Smooth muscle cell (in vitro differentiated cells): ENCODE measurements at regions not wholly inside any gene's neighbourhood (a gene's known extent, or its start where the extent isn't known, plus 50 kb on each side); places are given as distances from the start of the nearest gene placed in this dataset.
"Not testable (repeated sequence)": the region's sequence is repeated elsewhere in the genome, so short reads cannot be mapped to it uniquely, and the experiment has no call there.

ENCODE experiments used
- DNase-seq: peaks from one replicate; lab custom pipeline; 2025; ENCODE audit not compliant: unreplicated experiment; lab: John Stamatoyannopoulos, UW
- H2AFZ ChIP-seq: fragments of 200-600 bp; sonication (generic); 2 replicates; pipeline ENCODE4 v1.6.0; 2016; ENCODE audit warnings: antibody characterized with exemption, low read depth, mild to moderate bottlenecking
- H3F3A ChIP-seq: fragments of 200-600 bp; sonication (generic); 2 replicates; pipeline ENCODE4 v1.6.0; 2017; ENCODE audit warnings: antibody characterized with exemption, low read depth
- H3K27ac ChIP-seq: fragments of 200-600 bp; sonication (generic); 2 replicates; pipeline ENCODE4 v1.5.1; 2016; ENCODE audit warnings: low read depth, mild to moderate bottlenecking
- H3K27me3 ChIP-seq: fragments of 200-600 bp; sonication (generic); 2 replicates; pipeline ENCODE4 v1.6.1; 2016; ENCODE audit warnings: low read depth, mild to moderate bottlenecking
- H3K36me3 ChIP-seq: fragments of 200-600 bp; sonication (generic); 2 replicates; pipeline ENCODE4 v1.5.1; 2016; ENCODE audit warnings: low read depth
- H3K4me1 ChIP-seq: fragments of 200-600 bp; sonication (generic); 2 replicates; pipeline ENCODE4 v1.5.1; 2016; ENCODE audit warnings: low read depth
- H3K4me2 ChIP-seq: fragments of 200-600 bp; sonication (generic); 2 replicates; pipeline ENCODE4 v1.6.0; 2016; ENCODE audit warnings: mild to moderate bottlenecking
- H3K4me3 ChIP-seq: fragments of 200-600 bp; sonication (generic); 2 replicates; pipeline ENCODE4 v1.5.1; 2016; ENCODE audit warnings: mild to moderate bottlenecking
- H3K79me2 ChIP-seq: fragments of 200-600 bp; sonication (generic); 2 replicates; pipeline ENCODE4 v1.6.0; 2016; ENCODE audit warnings: low read depth, mild to moderate bottlenecking
- H3K9ac ChIP-seq: fragments of 200-600 bp; sonication (generic); 2 replicates; pipeline ENCODE4 v1.6.0; 2016; ENCODE audit warnings: low read depth
- H3K9me3 ChIP-seq: fragments of 200-600 bp; sonication (generic); replicated peaks from 2 replicates; pipeline ENCODE4 v1.5.1; 2016; ENCODE audit warnings: low read depth
- H4K20me1 ChIP-seq: fragments of 200-600 bp; sonication (generic); 2 replicates; pipeline ENCODE4 v1.6.0; 2016; ENCODE audit warnings: low read depth
- WGBS: methylation state at CpG from one replicate; pipeline ENCODE4 v1.1.7; 2016; ENCODE audit warnings: low lambda C conversion rate; 5-methylcytosine and 5-hydroxymethylcytosine counted together
- TF ChIP-seq, protein P1 (sequence below): fragments of 200-600 bp; sonication (generic); IDR thresholded peaks from 2 replicates; pipeline ENCODE4 v1.5.1; 2017; ENCODE audit warnings: borderline replicate concordance, mild to moderate bottlenecking, antibody characterized with exemption; ENCODE audit not compliant: insufficient read depth, poor library complexity, severe bottlenecking

DNA sequence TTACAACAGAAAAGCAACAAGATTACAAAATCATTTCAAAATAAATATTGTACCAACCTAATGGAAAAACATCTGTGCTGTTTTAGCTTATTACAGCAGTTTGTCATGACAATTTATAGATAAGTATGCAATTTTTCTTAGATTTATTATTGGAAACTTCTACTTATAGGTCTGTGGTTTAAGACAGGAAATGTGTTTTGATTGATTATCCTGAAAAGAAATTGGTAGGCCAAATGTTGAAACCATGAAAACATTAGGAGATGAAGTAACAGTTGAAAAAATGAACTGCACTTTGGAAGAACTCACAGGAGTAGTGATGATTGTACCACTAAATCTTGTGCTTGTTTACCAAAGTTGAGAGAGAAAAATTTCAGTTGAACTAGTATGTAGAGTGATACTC, 162.2 kb upstream of the GIMD1 start:
- Histone ChIP-seq H3K79me2 (no peaks in the 10 kb centered on the region), H3K4me3 (no peak overlapping the region), H3K36me3 (no peaks in the 10 kb centered on the region), H2AFZ (no peak overlapping the region), H3K27ac (no peak overlapping the region), H4K20me1 (no peaks in the 10 kb centered on the region), H3K9me3 (no peaks in the 10 kb centered on the region), H3K4me2 (no peak overlapping the region), H3K4me1 (no peaks in the 10 kb centered on the region), H3K27me3 (no peaks in the 10 kb centered on the region), H3F3A (peaks cover 8% of the 10 kb centered on the region), H3K9ac (no peak overlapping the region)
- TF ChIP-seq, protein P1, sequence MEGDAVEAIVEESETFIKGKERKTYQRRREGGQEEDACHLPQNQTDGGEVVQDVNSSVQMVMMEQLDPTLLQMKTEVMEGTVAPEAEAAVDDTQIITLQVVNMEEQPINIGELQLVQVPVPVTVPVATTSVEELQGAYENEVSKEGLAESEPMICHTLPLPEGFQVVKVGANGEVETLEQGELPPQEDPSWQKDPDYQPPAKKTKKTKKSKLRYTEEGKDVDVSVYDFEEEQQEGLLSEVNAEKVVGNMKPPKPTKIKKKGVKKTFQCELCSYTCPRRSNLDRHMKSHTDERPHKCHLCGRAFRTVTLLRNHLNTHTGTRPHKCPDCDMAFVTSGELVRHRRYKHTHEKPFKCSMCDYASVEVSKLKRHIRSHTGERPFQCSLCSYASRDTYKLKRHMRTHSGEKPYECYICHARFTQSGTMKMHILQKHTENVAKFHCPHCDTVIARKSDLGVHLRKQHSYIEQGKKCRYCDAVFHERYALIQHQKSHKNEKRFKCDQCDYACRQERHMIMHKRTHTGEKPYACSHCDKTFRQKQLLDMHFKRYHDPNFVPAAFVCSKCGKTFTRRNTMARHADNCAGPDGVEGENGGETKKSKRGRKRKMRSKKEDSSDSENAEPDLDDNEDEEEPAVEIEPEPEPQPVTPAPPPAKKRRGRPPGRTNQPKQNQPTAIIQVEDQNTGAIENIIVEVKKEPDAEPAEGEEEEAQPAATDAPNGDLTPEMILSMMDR = no peak
- DNase-seq = no peak

DNA sequence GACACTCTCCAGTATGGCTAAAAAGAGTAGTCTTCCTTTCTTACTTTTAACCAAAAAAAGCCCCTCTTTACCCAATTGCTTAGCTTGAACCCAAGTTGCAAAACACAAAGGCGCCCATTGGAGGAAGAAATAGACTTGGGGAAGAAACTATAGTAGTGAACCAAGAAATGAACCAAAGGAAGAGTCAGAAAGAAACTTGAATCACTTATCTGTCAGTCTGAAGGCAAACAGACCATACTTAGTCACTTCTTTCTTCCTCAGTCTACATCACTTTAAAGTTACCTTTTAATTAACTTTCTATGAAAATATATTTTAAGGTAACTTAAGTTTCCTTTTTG, 161.4 kb upstream of the GIMD1 start:
- Histone ChIP-seq H4K20me1 (no peaks in the 10 kb centered on the region), H3K4me1 (no peaks in the 10 kb centered on the region), H2AFZ (peak overlapping the region; percentile 78), H3F3A (peaks cover 8% of the 10 kb centered on the region), H3K79me2 (no peaks in the 10 kb centered on the region), H3K4me3 (no peak overlapping the region), H3K9ac (no peak overlapping the region), H3K27me3 (no peaks in the 10 kb centered on the region), H3K36me3 (no peaks in the 10 kb centered on the region), H3K27ac (peak overlapping the region; percentile 60), H3K9me3 (no peaks in the 10 kb centered on the region), H3K4me2 (no peak overlapping the region)
- TF ChIP-seq, protein P1 = no peak
- no peak for DNase-seq
- WGBS = 97% methylated on average over 1 of the region's 1 CpG

DNA sequence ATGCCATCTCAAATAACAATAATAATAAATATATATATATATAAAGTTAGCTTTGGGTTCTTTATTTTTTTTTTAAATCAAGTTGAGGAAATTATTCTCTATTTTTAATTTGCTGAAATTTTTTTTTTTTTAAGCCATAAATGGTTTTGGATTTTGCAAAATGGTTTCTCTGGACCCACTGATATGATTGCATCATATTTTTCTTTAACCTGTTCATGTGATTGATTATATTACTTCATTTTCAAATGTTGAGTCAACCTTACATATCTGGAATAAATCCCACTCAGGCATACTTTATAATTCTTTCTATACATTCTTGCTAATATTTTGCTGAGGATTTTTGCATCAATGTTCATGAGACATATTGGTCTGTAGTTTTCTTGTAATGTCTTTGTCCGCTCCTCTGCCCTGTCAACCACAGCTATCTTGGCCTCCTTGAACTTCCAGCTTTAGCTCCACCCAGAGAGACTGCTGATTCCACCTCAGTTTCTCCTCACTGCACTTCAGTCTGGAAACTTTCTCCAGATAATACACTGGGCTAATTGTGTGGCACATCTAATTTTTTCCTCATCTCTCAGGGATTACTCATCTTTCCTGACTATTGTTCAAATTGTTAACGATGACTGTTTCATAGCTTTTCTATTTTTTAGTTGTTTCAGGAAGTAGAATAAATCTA, 160.9 kb upstream of the GIMD1 start:
- H3F3A ChIP-seq = peaks cover 8% of the 10 kb centered on the region
- DNase-seq = no peak
- no peaks in the 10 kb centered on the region for H3K36me3 ChIP-seq
- H3K27me3 ChIP-seq = no peaks in the 10 kb centered on the region
- no peaks in the 10 kb centered on the region for H3K4me1 ChIP-seq
- no peak overlapping the region for H3K4me3 ChIP-seq
- no peaks in the 10 kb centered on the region for H4K20me1 ChIP-seq
- 84% methylated on average over 2 of the region's 2 CpGs for WGBS
- H3K9ac ChIP-seq = no peak overlapping the region
- TF ChIP-seq, protein P1 = no peak
- peak overlapping the region; percentile 78 for H2AFZ ChIP-seq
- H3K9me3 ChIP-seq = no peaks in the 10 kb centered on the region
- no peaks in the 10 kb centered on the region for H3K79me2 ChIP-seq
- H3K4me2 ChIP-seq = no peak overlapping the region
- H3K27ac ChIP-seq = peak overlapping the region; percentile 60

- no peaks in the 10 kb centered on the region for H3K79me2 ChIP-seq
Observed at GRCh38 chr4:106527316-106527715, 158.7 kb upstream of the GIMD1 start.

DNA sequence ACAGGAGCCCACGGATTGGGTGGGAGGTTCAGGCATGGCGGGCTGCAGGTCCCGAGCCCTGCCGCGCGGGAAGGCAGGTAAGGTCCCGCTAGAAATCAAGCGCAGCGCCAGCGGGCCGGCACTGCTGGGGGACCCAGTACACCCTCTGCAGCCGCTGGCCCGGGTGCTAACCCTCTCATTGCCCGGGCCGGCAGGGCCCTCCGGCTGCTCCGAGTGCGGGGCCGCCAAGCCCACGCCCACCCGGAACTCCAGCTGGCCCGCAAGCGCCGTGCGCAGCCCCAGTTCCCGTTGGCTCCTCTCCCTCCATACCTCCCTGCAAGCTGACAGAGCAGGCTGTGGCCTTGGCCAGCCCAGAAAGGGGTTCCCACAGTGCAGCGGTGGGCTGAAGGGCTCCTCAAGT, 156.8 kb upstream of the GIMD1 start:
- not testable (repeated sequence) for H3K79me2 ChIP-seq, H3K36me3 ChIP-seq, DNase-seq, H3K27me3 ChIP-seq, H3K4me3 ChIP-seq, H3F3A ChIP-seq, H3K4me1 ChIP-seq, H3K9me3 ChIP-seq, H2AFZ ChIP-seq, H4K20me1 ChIP-seq, H3K9ac ChIP-seq, H3K4me2 ChIP-seq, H3K27ac ChIP-seq
- 97% methylated on average over 16 of the region's 27 CpGs for WGBS

More at GRCh38 chr4:106527316-106527715, 158.7 kb upstream of the GIMD1 start:
- TF ChIP-seq, protein P1 = no peak
- no peaks in the 10 kb centered on the region for H3K4me1 ChIP-seq
- H3K4me2 ChIP-seq = no peak overlapping the region
- no peak for DNase-seq
- H3K27ac ChIP-seq = no peak overlapping the region
- no peak overlapping the region for H2AFZ ChIP-seq
- no peaks in the 10 kb centered on the region for H3K9me3 ChIP-seq
- no peaks in the 10 kb centered on the region for H3K36me3 ChIP-seq
- H3K9ac ChIP-seq = no peak overlapping the region
- H3K27me3 ChIP-seq = no peaks in the 10 kb centered on the region
- H3K4me3 ChIP-seq = no peak overlapping the region
- no peaks in the 10 kb centered on the region for H4K20me1 ChIP-seq
- WGBS = 98% methylated on average over 2 of the region's 2 CpGs
- H3F3A ChIP-seq = no peaks in the 10 kb centered on the region

DNA sequence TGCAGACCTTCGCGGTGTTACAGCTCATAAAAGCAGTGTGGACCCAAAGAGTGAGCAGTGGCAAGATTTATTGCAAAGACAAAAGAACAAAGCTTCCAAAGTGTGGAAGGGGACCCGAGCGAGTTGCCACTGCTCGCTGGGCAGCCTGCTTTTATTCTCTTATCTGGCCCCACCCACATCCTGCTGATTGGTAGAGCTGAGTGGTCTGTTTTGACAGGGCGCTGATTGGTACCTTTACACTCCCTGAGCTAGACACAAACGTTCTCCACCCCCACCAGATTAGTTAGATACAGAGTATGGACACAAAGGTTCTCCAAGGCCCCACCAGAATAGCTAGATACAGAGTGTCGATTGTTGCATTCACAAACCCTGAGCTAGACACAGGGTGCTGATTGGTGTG, 156.2 kb upstream of the GIMD1 start:
- H3K4me2 ChIP-seq, H3K79me2 ChIP-seq, H3K27ac ChIP-seq, H3K9ac ChIP-seq, H3K4me3 ChIP-seq, DNase-seq, H3F3A ChIP-seq, H2AFZ ChIP-seq, H3K4me1 ChIP-seq, H4K20me1 ChIP-seq, H3K27me3 ChIP-seq, H3K9me3 ChIP-seq, H3K36me3 ChIP-seq: not testable (repeated sequence)
- WGBS = 85% methylated on average over 8 of the region's 8 CpGs
